HEK293T (cell line): ENCODE measurements at regions not wholly inside any gene's neighbourhood (a gene's known extent, or its start where the extent isn't known, plus 50 kb on each side); places are given as distances from the start of the nearest gene placed in this dataset.

Source experiments
- ARNT ChIP-seq: fragments of 450-650 bp; IDR thresholded peaks from 2 replicates; pipeline ENCODE4 v1.6.1; 2017; ENCODE audit warnings: mild to moderate bottlenecking
- BHLHE40 ChIP-seq: fragments of 450-650 bp; IDR thresholded peaks from 2 replicates; pipeline ENCODE4 v1.6.1; 2016; ENCODE audit warnings: mild to moderate bottlenecking, moderate library complexity, borderline replicate concordance
- ELF4 ChIP-seq: fragments of 450-650 bp; IDR thresholded peaks from 2 replicates; pipeline ENCODE4 v1.6.1; 2017; ENCODE audit warnings: antibody characterized with exemption
- FOXA1 ChIP-seq: fragments of 450-650 bp; IDR thresholded peaks from 2 replicates; pipeline ENCODE4 v1.6.1; 2016; ENCODE audit warnings: mild to moderate bottlenecking
- FOXK2 ChIP-seq: fragments of 450-650 bp; IDR thresholded peaks from 2 replicates; pipeline ENCODE4 v1.6.1; 2016; ENCODE audit warnings: mild to moderate bottlenecking
- LEF1 ChIP-seq: fragments of 450-650 bp; IDR thresholded peaks from 2 replicates; pipeline ENCODE4 v1.6.1; 2017; ENCODE audit warnings: mild to moderate bottlenecking, borderline replicate concordance
- SP1 ChIP-seq: fragments of 450-650 bp; IDR thresholded peaks from 2 replicates; pipeline ENCODE4 v1.6.1; 2017
- SUZ12 ChIP-seq: fragments of 450-650 bp; IDR thresholded peaks from 2 replicates; pipeline ENCODE4 v1.6.1; 2016; ENCODE audit warnings: mild to moderate bottlenecking
- TARDBP ChIP-seq: fragments of 450-650 bp; IDR thresholded peaks from 2 replicates; pipeline ENCODE4 v1.6.1; 2016

DNA sequence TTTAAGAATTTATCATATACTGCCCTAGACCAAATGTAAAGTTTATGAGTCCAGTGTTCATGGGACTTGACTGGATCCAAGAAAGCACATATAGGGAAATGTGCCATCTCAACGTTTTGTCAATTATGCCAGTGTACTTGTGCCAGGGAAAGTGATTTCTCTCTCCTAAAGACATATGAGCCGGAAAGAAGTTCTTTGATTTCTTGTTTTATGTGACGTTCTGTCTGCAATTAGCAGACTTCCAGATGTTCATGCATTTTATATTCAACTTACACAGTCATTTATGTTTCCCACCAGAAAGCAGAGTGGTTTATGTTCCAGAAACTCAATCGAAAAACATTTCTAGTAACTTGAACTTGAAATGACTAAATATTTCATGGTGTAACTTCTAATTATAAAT, 203.8 kb downstream of the FAM170A start:
- TF ChIP-seq SP1 (no peak), TARDBP (no peak), BHLHE40 (no peak), FOXA1 (no peak), LEF1 (no peak), ELF4 (no peak), SUZ12 (no peak), ARNT (no peak), FOXK2 (no peak)
